HG03097 (cell line): ENCODE measurements at regions not wholly inside any gene's neighbourhood (a gene's known extent, or its start where the extent isn't known, plus 50 kb on each side); places are given as distances from the start of the nearest gene placed in this dataset.

Experiments
- ATAC-seq: cut with Tn5 transposase; IDR thresholded peaks from one replicate; pipeline ENCODE4 v1.9.1; 2021; ENCODE audit not compliant: unreplicated experiment, low FRiP score

DNA sequence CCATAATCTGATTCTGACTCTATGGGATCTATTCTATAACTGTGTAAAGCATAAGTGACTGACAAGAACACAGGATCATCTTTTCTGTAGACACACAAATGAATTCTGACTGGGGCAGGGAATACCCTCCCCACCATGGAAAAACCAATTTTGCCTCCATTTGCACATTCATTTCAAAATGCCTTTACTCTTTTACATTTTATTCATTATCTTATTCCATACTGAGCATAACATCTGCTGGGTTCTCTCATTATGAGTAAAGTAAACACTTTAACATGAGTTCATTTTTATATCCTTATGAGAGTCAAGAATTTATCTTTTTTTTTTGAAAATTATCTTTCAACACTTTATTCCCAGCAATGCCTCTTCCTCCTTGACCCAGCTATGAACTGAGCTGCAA, 163.5 kb downstream of the RNF152 start:
- ATAC-seq, result no peak

- ATAC-seq, result no peak
Observed at GRCh38 chr18:61727241-61728193, 165.3 kb downstream of the RNF152 start.

- no peak for ATAC-seq
Observed at GRCh38 chr18:61724532-61724931, 168.3 kb downstream of the RNF152 start.

GRCh38 chr18:61722247-61722646, 170.6 kb downstream of the RNF152 start:
- ATAC-seq, result no peak

GRCh38 chr18:61720496-61720895, 172.3 kb downstream of the RNF152 start:
- ATAC-seq, result no peak

DNA sequence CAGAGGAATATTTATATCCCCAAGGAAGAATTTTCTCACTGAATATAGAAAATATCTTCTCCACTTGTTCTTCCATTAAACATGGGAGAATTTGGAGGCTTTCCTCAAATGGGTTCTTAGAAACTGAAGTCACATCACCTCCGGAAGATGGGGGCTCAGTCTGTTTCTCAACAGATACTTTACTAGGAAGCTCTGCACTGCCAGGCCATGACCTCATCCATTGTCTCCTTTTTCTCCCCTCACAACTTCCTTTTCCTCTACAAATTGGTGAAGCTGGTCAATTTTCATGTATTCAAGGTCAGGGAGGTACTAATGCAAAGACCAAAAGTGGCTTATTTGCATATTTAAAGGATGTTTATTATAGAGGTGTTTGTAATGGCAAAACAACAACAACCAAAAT, 173.1 kb downstream of the RNF152 start:
- ATAC-seq, result no peak

GRCh38 chr18:61718944-61719343, 173.9 kb downstream of the RNF152 start:
- ATAC-seq, result no peak

- no peak for ATAC-seq
Observed at GRCh38 chr18:61714421-61714820, 178.4 kb downstream of the RNF152 start.

GRCh38 chr18:61713502-61713901, 179.3 kb downstream of the RNF152 start:
- ATAC-seq, result no peak

DNA sequence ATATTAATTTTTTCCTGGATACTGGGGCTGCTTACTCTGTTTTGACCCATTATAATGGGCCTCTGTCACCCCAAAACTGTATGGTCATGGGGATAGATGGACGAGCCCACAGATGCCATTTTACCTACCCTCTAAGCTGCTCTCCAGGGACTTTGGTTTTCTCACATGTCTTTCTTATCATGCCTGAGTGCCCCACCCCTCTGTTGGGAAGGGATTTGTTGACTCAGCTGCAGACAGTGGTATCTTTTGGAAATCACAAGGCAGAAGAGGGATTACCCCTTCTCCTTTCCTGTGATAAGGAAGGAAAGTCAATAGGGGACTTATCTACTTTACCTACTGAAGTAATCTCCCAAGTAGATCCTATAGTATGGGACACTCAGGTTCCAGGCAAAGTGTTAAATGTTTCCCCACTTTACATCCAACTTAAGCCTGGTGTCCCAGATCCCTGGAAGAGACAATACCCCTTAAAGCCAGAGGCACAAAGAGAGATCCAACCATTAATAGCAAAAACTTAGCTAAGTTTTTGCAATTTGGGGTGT, 182.7 kb downstream of the RNF152 start:
- no peak for ATAC-seq

- ATAC-seq, result no peak
Observed at GRCh38 chr18:61706276-61706915, 186.4 kb downstream of the RNF152 start.

GRCh38 chr18:61703508-61703907, 189.3 kb downstream of the RNF152 start:
- ATAC-seq, result no peak

DNA sequence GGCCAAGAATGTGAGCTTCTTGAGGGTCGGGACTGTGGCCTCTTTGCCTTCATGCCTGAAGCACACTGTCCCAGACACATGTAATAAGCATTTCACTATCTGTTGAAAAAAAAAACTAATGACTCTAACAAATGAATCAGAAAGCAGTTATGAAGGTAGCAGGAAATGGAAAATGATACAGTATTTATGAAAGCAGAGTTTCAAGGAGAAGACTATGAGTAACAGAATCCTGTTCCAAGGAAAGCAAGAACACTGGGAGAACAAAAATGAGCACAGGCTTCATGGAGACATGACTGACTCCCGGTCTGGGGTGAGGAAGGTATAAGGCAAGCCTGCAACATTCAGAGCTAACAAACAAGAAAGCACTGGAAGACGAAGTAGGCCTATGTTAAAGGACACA, 190.8 kb downstream of the RNF152 start:
- no peak for ATAC-seq

DNA sequence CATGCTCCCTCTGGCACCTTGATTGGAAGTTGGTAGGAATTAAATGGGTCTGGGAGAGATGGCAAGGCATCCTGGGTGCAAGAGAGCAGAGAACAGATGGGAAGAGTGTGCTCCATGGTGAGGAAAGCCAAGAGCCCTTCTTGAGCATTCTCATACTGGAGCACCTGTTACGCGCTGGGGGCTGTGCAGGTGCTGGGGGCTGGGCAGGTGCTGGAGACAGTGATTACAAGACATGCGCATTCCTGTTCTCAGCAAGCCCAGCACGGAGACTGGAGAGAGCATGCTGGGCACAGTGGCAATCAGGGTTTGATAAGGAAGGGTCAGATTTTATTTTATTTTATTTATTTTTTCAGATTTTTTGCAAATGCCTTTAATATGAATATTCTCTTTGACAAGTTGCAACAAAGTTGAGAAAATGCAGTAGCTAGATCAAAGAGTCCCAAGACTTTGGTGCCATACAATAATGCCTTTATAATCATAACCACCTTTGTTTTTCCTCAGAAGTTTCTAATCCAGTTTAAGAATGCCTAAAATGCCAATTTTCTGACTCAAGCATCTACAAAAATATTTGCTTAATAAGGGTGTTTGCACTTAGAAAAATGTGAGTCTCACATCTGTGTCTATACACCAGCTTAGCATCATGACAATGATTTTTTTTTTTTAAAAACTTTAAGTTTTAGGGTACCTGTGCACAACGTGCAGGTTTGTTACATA, 193.3 kb downstream of the RNF152 start:
- no peak for ATAC-seq

GRCh38 chr18:61697306-61697909, 195.4 kb downstream of the RNF152 start:
- no peak for ATAC-seq

- no peak for ATAC-seq
Observed at GRCh38 chr18:61694236-61694635, 198.6 kb downstream of the RNF152 start.

GRCh38 chr18:61690418-61691138, 202.2 kb downstream of the RNF152 start:
- ATAC-seq, result no peak

DNA sequence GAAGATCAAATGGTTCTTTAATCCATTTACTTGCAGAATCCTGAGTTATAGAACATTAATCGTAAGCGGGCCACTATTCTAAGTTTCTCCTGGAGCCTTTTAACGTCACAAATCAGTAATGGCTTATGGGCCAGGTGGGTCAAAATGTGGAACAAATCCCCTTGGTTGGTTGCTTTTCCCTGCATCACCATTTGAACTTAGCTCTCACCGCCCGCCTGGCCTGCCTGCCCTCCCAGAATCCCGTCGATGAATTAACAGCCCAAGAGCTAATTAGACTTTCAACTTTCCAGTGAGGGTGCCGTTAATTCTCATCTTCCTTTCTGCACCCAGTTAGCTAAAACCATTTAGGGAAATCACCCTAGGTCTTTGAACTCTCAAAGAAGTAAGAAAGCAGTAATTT, 205.5 kb downstream of the RNF152 start:
- no peak for ATAC-seq

GRCh38 chr18:61683856-61684255, 209.0 kb downstream of the RNF152 start:
- no peak for ATAC-seq

DNA sequence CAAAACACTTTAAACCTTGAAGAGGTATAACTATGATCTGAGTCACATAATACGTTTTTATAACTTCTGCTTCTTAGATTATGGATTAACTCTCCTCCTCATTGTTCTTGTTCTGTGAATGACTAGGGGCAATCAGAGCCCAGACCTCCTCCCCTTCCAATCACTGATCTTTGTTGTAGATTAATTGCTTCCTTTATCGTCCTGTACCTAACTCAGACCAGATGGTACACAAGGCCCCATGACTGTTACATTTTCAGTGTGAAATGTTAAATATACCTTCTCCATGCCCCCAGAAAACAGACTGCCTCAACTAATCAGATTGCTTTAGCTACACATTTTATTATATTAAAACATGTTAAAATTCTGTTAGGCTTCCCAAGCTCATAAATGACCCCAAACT, 211.7 kb downstream of the RNF152 start:
- ATAC-seq, result no peak
